GM20000 (cell line): ENCODE measurements at regions not wholly inside any gene's neighbourhood (a gene's known extent, or its start where the extent isn't known, plus 50 kb on each side); places are given as distances from the start of the nearest gene placed in this dataset.

ENCODE experiments used
- DNase-seq: peaks from one replicate; pipeline ENCODE4 v3.0.0; 2012; ENCODE audit warnings: low spot score
- TF ChIP-seq, protein P1 (sequence below): IDR thresholded peaks from 2 replicates; pipeline ENCODE4 v1.5.1; 2012; ENCODE audit warnings: mild to moderate bottlenecking, control low read depth; ENCODE audit errors: extremely low read depth, missing control alignments

DNA sequence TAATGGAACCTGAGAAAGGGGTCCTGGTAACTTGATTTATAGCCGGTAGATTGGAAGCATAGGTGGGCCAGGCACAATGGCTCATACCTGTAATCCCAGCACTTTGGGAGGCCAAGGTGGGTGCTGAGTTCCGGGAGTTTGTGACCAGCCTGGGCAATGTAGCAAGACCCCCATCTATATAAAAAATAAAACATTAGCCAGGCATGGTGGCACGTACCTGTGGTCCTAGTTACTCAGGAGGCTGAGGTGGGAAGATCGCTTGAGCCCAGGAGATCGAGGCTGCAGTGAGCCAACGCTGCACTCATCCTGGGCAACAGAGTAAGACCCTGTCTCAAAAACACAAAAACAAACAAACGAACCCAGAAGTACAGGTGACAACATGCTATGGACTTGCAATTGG, 76.5 kb downstream of the ZNF281 start:
- TF ChIP-seq, protein P1, sequence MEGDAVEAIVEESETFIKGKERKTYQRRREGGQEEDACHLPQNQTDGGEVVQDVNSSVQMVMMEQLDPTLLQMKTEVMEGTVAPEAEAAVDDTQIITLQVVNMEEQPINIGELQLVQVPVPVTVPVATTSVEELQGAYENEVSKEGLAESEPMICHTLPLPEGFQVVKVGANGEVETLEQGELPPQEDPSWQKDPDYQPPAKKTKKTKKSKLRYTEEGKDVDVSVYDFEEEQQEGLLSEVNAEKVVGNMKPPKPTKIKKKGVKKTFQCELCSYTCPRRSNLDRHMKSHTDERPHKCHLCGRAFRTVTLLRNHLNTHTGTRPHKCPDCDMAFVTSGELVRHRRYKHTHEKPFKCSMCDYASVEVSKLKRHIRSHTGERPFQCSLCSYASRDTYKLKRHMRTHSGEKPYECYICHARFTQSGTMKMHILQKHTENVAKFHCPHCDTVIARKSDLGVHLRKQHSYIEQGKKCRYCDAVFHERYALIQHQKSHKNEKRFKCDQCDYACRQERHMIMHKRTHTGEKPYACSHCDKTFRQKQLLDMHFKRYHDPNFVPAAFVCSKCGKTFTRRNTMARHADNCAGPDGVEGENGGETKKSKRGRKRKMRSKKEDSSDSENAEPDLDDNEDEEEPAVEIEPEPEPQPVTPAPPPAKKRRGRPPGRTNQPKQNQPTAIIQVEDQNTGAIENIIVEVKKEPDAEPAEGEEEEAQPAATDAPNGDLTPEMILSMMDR = no peak
- no peak for DNase-seq

DNA sequence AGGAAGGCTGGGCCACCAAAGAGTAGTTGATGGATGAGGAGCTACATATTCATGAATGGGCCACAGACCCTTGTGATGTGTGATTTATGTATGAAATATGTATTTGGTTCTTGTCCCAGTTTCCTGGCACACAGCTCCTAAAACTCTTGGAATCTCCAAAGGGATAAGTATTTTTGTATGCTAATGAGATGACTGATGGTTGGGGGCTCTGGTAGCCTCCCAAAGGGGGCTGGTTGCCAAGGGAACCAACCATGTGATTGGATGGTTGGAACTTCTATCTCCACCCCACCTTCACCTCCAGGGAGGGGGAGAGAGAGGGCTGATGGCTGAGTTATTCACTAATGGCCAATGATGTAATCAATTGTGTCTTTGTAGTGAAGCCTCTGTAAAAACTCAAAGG, 77.1 kb downstream of the ZNF281 start:
- no peak for DNase-seq
- TF ChIP-seq, protein P1 = no peak

DNA sequence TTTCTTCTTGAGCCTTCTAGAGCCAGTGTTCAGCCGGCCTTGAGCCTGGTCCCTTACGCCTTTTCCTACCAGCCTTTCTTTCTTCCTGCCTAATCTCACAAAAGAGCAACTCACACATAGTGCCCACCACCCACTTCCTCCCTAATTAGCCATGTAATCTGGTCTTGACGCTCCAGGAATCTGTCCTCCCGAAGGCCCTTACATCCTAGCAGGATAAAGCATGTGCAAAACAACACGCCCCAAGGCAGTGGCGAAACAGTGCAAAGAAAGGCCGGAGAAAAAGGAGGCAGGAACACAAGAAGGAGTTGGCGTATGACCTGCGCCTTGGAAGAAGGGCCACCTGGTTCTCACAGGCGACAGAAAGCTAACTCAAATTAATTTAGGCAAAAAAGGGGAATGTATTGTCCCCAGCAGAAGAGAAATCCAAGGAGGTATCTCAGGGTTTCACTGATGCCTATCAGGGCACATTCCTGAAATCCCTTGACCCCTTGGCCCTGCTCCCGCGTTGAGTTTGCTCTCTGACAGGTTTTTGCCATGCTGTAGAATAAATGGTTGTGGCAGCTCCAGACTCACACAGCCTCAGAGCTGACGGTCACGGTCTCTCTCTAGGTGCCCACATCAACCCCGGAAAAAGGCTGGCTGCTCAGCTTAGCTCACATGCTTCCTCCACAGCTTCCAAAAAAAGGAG, 79.0 kb downstream of the ZNF281 start:
- DNase-seq = no peak
- TF ChIP-seq, protein P1 = no peak

DNA sequence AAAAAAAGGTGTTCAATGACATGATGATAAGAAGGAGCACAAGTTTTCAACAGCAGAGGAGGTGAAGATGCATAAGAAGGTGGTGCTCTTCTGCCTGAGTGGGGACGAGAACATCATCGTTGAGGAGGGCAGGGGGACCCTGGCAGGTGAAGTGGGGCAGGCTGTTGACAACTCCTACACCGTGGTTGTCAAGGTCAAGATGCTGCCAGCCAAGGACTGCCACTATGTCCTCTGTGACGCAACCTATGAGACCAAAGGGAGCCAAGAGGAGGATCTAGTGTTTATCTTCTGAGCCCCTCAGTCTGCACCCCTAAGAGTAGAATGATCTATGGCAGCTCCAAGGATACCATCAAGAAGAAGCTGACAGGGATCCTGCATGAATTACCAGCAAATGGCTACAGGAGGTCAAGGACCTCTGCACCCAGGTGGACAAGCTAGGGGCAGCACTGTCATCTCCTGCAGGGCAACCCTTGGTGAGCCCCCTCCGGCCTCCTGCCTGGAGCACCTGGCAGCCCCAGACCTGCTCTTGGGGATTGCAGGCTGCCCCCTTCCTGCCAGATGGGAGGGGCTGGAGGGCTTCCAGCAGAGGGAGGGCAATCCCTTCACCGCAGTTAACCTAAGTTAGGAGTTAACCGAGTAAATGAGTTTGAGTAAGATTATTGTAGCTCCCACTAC, 80.5 kb downstream of the ZNF281 start:
- TF ChIP-seq, protein P1 = no peak
- no peak for DNase-seq

DNA sequence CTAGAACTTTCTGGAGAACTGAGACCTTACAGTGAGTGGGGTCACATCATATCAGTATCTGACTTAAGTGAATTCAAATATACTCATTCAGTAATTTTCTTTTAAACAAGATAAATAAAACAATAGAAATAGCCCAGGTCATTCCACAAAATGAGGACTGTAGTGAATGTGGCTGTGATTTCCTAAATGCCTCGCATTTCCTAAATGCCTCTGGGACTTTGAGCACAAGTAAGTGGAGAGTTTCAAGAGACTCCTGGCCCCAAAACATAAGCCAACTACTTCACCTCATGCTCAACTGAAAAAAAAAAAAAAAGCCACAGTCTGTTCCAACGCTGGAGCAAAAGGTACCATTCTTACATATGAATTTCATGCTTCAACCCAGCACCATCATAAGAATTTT, 81.5 kb downstream of the ZNF281 start:
- no peak for DNase-seq
- TF ChIP-seq, protein P1 = no peak

DNA sequence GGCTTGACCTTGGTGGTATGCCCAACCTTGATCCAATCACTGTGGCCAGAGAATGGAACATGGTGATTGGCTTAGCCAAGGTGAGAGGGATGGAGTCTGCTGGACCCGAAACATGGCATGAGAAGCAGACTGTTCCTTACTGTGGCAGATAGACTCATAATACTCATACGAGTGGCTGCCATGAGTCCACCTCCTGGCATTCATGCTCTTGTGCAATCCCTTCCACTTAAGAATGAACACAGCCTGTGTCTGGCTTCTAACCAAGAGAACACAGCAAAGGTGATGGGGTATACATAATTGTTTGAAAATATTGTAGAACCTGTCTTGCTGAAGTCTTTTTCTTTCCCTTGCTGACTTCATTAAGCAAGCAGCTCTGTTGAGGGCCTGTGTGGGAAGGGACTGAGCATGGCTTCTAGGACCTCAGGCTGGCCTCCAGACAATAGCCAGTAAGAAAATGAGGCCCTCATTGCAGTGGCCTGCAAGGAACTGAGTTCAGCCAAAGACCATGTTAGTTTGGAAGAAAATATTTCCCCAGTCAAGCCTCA, 85.9 kb downstream of the ZNF281 start:
- DNase-seq = no peak
- TF ChIP-seq, protein P1 = no peak

DNA sequence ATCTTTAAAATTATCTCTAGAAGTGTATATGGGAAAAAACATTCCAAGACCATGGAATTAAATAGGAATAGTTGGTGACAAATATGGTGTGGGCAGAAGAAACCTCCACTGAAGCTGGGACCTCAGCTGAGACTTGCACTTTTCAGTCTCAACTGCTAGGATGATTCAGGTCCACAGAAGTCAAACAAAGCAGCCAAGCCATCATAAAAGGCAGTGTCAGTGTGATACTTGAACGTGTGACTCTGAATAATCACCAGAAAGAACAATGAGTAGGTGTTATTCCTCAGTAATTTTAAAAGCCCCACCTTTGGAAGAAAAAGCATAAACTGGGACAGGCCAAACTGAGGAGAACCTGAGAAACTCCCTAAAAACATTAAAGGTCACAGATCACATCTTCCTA, 90.7 kb downstream of the ZNF281 start:
- no peak for DNase-seq
- TF ChIP-seq, protein P1 = no peak
